SK-N-MC (cell line): ENCODE measurements at regions not wholly inside any gene's neighbourhood (a gene's known extent, or its start where the extent isn't known, plus 50 kb on each side); places are given as distances from the start of the nearest gene placed in this dataset.
A peak's percentile ranks its signal among the peaks of the same experiment; 100 is the strongest.
"Not testable (repeated sequence)": the region's sequence is repeated elsewhere in the genome, so short reads cannot be mapped to it uniquely, and the experiment has no call there.

ENCODE experiments used
- DNase-seq: peaks from one replicate; pipeline ENCODE4 v3.0.0-alpha.2; 2011; ENCODE audit warnings: low read depth, low spot score
- H3K27ac ChIP-seq: fragments of 200-600 bp; sonication (generic); 2 replicates; pipeline ENCODE4 v1.5.1; 2016; ENCODE audit warnings: mixed run types
- H3K36me3 ChIP-seq: fragments of 200-600 bp; sonication (generic); 2 replicates; pipeline ENCODE4 v1.6.1; 2017; ENCODE audit warnings: antibody characterized with exemption, low read length, mixed read lengths; ENCODE audit not compliant: insufficient read depth
- H3K4me3 ChIP-seq: fragments of 200-600 bp; sonication (generic); 2 replicates; pipeline ENCODE4 v1.5.1; 2016
- H3K9ac ChIP-seq: fragments of 200-600 bp; sonication (generic); 2 replicates; pipeline ENCODE4 v1.8.0; 2017; ENCODE audit warnings: mixed run types, mixed read lengths; ENCODE audit not compliant: insufficient read length
- H3K9me3 ChIP-seq: fragments of 200-600 bp; sonication (generic); 2 replicates; pipeline ENCODE4 v1.6.1; 2017; ENCODE audit warnings: low read depth, mild to moderate bottlenecking, antibody characterized with exemption, low read length, moderate library complexity, mixed read lengths
- EZH2 ChIP-seq: fragments of 200-600 bp; sonication (generic); IDR thresholded peaks from one replicate; pipeline ENCODE4 v1.6.1; 2017; ENCODE audit warnings: antibody characterized with exemption
- FOXP2 ChIP-seq: optimal IDR thresholded peaks from 2 replicates; pipeline ENCODE3; 2011; ENCODE audit warnings: mild to moderate bottlenecking, moderate library complexity; ENCODE audit not compliant: insufficient read depth; ENCODE audit errors: extremely low read length, control extremely low read depth
- POLR2AphosphoS5 ChIP-seq: IDR thresholded peaks from 2 replicates; pipeline ENCODE4 v1.6.1; 2012; ENCODE audit warnings: mild to moderate bottlenecking, low read depth, low read length, borderline replicate concordance

DNA sequence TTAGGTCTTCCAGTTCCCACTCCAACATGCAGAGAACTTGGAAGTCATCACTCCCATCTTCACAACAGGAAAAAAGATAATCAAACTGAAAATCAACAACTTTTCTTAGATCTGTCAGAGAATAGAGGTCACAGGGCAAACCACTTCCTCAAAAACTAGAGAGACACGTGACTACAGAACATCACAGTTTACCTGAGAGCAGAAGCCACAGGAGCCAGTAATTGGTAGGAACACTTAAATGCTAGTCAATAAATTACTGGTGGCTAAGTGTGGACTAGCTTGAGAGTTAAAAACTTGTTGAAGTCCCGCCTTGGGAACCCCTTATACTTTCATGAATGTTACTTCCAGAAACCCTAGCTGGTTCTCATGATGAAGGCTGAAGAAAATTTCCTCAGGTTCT, 81.1 kb downstream of the THSD1 start:
- not testable (repeated sequence) for H3K27ac ChIP-seq, H3K4me3 ChIP-seq, H3K36me3 ChIP-seq, DNase-seq, H3K9ac ChIP-seq, H3K9me3 ChIP-seq

DNA sequence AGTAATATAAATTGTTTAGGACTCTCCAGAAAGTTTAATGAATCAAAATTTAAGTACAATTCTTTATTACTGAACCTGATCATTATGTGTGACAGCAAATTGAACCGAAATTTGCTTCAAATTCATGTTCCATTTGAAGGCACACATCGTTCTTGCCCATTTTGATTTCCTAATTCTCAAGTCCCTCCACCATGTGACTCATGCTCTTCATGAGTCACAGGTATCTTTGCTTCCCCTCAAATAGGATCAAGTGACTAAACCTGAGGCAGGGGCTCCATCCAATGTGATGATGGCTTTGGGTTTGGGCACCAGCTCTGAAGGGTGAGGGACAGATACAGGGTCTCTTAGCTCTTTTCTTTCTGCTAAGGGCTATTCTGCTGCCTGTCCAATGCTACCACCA, 86.1 kb downstream of the THSD1 start:
- Histone ChIP-seq H3K27ac (no peak overlapping the region), H3K9ac (no peak overlapping the region), H3K36me3 (no peaks in the 10 kb centered on the region), H3K4me3 (no peak overlapping the region), H3K9me3 (no peaks in the 10 kb centered on the region)
- no peak for DNase-seq
- TF ChIP-seq EZH2: no peak
- no peak for TF ChIP-seq FOXP2
- TF ChIP-seq POLR2AphosphoS5: no peak

DNA sequence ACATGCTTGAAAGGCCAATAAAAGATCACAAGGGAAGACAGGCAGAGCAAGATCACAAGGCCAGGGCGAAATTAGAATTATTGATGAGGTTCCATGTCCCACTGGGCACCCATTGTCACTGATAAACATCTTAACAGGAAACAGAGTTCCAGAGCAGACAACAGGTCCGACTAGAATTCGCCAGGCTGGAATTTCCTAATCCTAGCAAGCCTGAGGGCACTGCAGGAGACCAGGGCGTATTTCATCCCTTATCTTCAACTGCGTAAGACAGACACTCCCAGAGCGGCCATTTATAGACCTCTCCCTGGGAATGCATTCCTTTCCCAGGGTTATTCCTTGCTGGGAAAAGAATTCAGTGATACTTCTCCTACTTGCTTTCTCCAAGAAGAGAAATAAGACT, 96.1 kb downstream of the THSD1 start:
- H3K36me3 ChIP-seq, H3K9ac ChIP-seq, H3K9me3 ChIP-seq, H3K27ac ChIP-seq, H3K4me3 ChIP-seq, DNase-seq: not testable (repeated sequence)

DNA sequence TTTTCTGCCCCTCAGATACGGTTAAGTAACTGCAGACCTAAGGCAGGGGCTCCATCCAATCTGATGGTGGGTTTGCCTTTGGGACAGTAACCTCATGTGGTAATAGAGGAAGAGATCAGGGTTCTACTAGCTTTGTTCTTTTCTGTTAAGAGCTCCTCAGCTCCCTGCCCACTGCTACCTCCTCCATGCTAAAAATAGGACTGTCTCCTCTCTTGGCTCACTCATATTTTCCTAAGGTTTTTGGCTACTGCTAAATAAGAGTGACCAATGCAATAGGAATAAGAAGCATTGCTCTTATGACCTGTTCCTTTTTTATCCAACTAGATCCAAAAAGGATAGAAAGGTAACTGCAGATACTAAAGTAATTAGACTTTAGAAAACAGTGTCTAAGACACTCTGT, 99.6 kb downstream of the THSD1 start:
- H3K9me3 ChIP-seq, H3K27ac ChIP-seq: not testable (repeated sequence)

DNA sequence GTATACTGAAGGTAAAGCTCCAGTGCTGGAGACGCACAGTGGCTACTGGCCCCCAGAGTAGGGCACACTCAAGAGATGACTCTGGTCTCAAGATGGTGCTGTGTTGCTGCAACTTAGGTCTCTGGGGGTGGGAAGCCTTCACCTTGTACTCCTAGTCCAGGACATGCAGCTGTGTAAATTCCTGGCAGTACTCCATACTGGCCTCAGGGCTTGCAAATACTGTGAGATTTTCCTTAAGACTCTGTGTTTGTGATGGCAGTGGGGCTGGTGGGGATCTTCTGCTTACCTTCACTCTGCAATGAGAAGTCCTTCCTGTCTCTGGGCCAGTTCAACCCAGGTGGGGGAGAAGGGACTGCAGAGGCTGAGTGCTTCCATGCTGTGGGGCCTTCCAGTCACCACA, 102.9 kb downstream of the THSD1 start:
- not testable (repeated sequence) for DNase-seq, H3K9ac ChIP-seq, H3K4me3 ChIP-seq, H3K27ac ChIP-seq, H3K36me3 ChIP-seq, H3K9me3 ChIP-seq

More for the DNA sequence above, 99.6 kb downstream of the THSD1 start:
- not testable (repeated sequence) for DNase-seq, H3K4me3 ChIP-seq, H3K9ac ChIP-seq, H3K36me3 ChIP-seq

DNA sequence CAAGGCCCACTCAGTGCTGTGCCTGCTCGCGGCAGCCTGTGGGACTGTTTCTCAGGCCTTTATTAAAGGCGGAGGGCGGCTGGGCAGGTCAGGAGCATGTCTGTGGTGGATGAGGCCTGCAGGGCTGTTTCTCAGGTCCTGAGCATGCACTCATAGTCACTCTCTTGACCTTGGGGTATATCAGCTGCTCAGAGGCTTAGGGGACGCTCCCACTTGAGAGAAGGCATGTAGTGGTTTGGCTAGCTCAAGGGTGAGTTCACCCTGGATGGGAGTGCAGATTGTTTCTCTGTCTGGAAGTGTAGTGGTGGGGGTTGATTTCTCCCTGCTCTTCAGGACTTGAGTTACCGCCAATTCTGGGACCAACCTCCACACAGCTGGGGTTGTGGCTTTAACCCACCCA, 103.3 kb downstream of the THSD1 start:
- H3K4me3 ChIP-seq, H3K9me3 ChIP-seq: not testable (repeated sequence)

DNA sequence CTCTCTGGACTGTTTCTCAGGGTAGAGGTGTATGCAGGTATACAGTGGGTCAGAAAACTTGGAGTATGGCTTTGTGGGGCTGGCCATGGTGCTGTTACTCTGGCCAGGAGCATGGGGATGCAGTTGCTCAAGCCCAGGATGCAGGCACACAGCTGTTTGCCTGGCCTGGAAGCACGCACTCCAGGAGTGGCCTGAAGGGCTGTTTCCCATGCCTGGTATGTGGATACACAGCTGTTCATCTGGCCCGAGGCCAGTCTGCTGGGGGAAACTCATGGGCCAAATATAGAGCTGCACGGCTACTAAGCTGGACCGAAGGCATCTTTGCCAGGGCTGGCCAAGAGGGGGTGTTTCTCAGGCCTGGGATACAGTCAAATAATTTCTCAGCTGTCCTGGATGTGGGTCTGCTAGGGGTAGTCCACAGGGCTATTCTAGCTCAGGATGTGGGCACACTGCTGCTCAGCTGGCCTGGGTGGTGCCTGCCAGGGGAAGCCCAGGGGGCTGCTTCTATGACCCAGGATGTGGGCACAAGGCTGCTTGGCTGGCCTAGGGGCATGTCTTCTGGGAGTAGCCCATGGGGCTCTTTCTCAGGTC, 104.1 kb downstream of the THSD1 start:
- H3K9me3 ChIP-seq, DNase-seq, H3K36me3 ChIP-seq, H3K9ac ChIP-seq, H3K4me3 ChIP-seq, H3K27ac ChIP-seq: not testable (repeated sequence)

More for the DNA sequence above, 103.3 kb downstream of the THSD1 start:
- H3K27ac ChIP-seq, DNase-seq, H3K9ac ChIP-seq, H3K36me3 ChIP-seq: not testable (repeated sequence)

DNA sequence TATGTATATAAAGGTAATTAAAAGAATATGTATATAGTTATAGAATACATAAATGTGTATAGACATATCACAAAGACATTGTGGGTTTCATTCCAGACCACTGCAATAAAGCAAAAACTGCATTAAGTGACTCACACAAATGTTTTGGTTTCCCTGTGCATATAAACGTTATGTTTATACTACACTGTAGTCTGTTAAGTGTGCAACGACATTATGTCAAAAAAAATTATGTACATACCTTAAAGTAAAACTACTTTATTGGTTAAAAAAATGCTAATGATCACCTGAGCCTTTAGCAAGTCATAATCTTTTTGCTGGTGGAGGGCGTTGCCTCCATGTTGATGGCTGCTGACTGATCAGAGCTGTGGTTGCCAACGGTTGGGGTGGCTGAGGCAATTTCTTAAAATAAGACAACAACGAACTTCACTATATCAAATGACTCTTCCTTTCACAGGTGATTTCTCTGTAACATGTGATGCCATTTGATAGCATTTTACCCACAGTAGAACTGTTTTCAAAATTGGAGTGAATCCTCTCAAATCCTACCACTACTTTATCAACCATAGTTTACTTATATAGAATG, 107.8 kb downstream of the THSD1 start:
- H3K27ac ChIP-seq, H3K9me3 ChIP-seq, DNase-seq, H3K36me3 ChIP-seq, H3K4me3 ChIP-seq, H3K9ac ChIP-seq: not testable (repeated sequence)

DNA sequence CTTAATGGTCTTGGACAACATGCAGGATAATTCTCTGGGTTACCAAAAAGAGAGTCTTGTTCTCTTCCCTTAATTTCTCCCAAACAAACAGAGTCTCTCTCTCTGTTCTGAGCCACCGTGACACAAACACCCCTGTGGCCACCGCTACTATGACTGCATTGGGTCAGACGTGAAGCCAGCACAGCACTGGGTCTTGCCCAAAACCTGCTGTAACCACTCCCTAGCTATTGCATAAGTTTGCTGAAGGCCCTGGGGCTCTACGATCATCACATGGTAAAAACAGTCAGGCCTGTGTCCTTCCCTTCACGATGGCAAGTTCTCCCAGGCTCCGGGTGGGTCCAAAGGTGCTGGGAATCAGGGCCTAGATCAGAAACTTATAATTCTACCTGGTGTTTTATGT, 117.1 kb downstream of the THSD1 start:
- not testable (repeated sequence) for H3K4me3 ChIP-seq, H3K9me3 ChIP-seq

DNA sequence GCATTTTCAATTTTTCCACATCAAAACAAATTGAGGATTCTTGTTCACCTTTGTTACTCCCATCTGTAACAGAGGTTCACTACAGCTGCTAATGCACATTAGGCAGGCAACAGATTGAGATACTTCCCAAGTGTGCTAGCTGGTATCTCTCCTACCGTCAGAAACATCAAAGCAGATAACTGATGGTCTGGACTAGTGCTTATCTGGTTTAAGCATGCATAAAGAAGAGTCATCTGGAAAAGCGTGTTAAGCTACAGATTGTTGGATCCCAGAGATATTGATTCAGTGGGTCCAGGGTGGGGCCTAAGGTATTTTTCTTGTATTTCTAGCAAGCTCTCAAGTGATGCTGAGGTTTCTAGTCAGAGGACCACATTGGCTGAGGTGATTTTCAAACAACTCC, 122.0 kb upstream of the NEK3 start:
- H3K9ac ChIP-seq, DNase-seq, H3K27ac ChIP-seq, H3K9me3 ChIP-seq, H3K4me3 ChIP-seq, H3K36me3 ChIP-seq: not testable (repeated sequence)

More for the DNA sequence above, 117.1 kb downstream of the THSD1 start:
- H3K27ac ChIP-seq, DNase-seq, H3K36me3 ChIP-seq, H3K9ac ChIP-seq: not testable (repeated sequence)

DNA sequence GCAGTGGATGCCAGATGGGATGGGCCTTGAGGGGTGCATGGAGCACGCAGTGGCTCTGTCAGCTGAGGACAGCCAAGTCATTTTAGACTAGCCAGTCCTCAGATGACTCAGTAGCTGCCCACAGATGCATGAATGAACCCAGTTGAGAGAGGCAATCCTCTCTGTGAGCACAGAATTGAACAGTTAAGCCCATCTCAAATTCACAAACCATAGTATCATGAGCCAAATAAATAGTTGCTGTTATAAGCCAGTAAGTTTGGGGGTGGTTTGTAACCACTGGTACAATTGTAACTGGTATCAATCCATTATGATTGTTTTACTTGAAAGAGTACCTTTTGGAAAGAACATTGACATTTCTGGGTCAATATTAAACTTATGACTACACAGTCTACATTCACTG, 120.0 kb upstream of the NEK3 start:
- not testable (repeated sequence) for H3K9ac ChIP-seq, DNase-seq, H3K9me3 ChIP-seq, H3K27ac ChIP-seq, H3K4me3 ChIP-seq, H3K36me3 ChIP-seq

DNA sequence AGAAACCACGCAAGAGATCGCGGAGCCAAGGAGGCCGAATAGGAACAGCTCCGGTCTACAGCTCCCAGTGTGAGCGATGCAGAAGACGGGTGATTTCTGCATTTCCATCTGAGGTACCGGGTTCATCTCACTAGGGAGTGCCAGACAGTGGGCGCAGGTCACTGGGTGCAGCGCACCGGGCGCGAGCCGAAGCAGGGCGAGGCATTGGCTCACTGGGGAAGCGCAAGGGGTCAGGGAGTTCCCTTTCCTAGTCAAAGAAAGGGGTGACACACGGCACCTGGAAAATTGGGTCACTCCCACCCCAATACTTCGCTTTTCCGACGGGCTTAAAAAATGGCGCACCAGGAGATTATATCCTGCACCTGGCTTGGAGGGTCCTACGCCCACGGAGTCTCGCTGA, 94.9 kb upstream of the NEK3 start:
- not testable (repeated sequence) for H3K4me3 ChIP-seq, DNase-seq, H3K36me3 ChIP-seq, H3K9me3 ChIP-seq, H3K9ac ChIP-seq, H3K27ac ChIP-seq

DNA sequence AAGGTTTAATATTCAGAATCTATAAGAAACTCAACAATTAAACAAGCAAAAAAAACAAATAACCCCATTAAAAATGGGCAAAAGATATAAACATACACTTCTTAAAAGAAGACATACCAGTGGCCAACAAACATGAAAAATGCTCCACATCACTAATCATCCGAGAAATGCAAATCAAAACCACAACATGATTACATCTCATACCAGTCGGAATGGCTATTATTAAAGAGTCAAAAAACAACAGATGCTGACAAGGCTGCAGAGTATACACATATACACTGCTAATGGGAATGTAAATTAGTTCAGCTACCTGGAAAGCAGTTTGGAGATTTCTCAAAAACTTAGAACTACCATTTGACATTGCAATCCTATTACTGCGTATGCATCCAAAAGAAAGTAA, 81.4 kb upstream of the NEK3 start:
- not testable (repeated sequence) for H3K9ac ChIP-seq, H3K27ac ChIP-seq, H3K36me3 ChIP-seq, H3K9me3 ChIP-seq, H3K4me3 ChIP-seq, DNase-seq

DNA sequence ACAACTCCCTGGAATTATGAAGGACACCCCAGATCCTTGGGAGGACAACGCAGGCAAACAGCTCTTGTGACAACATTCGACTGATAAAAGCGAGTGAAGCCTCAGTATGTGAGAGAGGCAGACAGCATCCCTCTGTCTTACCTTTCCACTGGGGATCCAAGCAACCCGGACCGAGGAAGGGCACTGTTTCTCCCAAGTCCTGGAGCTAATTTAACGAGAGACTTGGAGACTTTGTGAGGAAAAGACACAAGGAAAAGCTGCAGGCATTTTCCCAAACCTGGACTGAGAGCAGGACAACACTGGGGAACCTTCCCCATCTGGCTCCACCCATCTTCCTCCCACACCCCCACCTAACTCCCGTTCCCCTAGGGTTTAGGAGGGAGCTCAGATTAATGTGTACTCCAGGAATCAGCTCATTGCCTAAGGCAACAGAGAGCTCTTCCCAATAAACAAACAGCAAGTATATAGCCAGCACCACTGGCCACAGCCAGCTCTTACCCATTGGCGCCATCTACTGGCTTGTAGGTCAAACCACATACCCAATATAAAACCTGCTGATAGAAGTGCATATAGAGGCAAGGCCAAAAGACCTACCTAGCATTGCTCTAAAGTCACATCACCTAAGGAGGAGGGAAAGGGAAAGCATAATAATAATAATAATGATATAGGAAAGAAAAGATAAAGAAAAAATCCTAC, 76.7 kb upstream of the NEK3 start:
- H3K9me3 ChIP-seq, H3K27ac ChIP-seq, H3K4me3 ChIP-seq, H3K9ac ChIP-seq, H3K36me3 ChIP-seq: not testable (repeated sequence)
- peak; percentile 72 for DNase-seq
